Left hindlimb (tissue), 1 donor: ENCODE measurements at regions not wholly inside any gene's neighbourhood (a gene's known extent, or its start where the extent isn't known, plus 50 kb on each side); places are given as distances from the start of the nearest gene placed in this dataset.
A peak's percentile ranks its signal among the peaks of the same experiment; 100 is the strongest.
"Not testable (repeated sequence)": the region's sequence is repeated elsewhere in the genome, so short reads cannot be mapped to it uniquely, and the experiment has no call there.

Source experiments
- DNase-seq: peaks from one replicate; pipeline ENCODE4 v3.0.0-alpha.2; 2018

DNA sequence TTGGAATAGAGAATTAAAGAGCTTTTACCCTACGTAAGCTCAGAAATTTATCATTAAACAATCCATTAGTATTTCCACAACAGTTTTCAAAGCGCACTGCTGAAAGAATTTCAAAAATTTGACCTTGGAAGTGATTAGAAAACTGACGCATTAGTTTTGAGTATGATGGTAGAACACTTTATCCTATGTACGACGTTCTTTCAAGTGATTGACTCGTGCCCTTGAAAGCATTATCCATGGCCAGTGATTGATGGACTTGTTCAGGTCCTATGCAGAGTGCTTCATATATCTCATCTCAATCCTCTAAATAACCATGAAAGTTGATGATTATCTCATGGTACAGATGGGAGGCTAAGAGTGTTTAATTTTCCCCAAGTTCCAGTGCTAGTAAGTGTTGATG is 697.2 kb downstream of the USP25 start:
- no peak for DNase-seq

- no peak for DNase-seq
These were observed 697.9 kb downstream of the USP25 start for GRCh38 chr21:16427587-16428087.

- no peak for DNase-seq
These were observed 707.8 kb downstream of the USP25 start for GRCh38 chr21:16437586-16437985.

- DNase-seq = no peak
These were observed 709.0 kb downstream of the USP25 start for GRCh38 chr21:16438761-16439160.

GRCh38 chr21:16441789-16442188 is 712.0 kb downstream of the USP25 start:
- no peak for DNase-seq

DNA sequence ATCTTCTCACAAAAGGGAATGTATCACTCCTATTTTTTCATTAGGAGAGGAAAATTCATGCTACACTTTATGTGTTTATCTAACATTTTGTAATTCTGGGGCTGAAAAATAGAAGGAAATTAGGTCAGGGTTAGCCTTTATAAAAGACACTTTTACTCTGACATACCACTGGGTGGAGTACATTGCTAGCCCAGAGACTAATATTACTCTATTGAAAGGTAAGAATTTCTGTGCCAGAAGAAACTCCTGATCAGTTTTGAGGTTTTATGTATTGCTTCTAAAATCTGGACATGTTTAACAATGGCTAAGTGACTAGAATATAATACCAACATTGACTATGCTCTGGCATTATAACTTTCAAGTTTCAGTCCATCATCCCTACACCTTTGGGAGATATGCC is 724.6 kb downstream of the USP25 start:
- no peak for DNase-seq

- DNase-seq = no peak
These were observed 725.7 kb downstream of the USP25 start for GRCh38 chr21:16455526-16455925.

DNA sequence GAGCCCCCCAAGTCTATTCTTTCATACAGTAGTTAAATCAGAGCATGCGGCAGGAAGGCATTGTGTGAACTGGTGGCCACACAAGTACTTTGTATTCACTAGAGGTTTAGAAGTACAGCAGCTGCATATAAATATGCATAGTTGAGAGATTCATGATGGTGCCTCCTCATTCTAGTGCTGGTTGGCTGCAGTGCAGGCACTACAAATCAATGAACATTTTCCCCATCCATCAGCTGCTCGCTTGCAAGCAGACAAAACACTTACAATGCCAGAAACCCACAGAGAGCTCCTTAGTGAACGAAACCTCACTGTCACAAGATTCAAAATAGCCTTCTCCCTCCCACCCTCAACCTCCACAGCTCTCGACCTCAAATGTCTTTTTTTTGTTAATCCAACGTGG is 726.2 kb downstream of the USP25 start:
- peak; percentile 39 for DNase-seq

DNA sequence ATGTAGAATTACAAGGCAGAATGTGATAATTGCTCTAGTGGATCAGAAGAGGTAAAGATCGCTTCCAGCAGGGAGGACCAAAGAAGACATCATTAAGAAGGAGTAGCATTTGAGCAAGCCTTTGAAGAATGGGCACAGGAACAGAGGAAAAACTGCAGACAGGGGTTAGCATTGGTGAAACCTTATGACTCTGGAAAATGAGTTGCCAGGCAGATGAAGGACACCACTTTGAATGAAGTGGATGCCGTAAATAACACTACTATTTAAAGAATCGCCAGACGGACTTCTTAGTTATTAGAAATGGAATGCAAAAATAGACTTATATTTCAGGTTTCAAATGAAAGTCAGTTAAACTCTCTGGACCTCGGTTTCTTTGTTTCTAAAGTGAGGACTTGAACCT is 727.7 kb downstream of the USP25 start:
- no peak for DNase-seq

DNA sequence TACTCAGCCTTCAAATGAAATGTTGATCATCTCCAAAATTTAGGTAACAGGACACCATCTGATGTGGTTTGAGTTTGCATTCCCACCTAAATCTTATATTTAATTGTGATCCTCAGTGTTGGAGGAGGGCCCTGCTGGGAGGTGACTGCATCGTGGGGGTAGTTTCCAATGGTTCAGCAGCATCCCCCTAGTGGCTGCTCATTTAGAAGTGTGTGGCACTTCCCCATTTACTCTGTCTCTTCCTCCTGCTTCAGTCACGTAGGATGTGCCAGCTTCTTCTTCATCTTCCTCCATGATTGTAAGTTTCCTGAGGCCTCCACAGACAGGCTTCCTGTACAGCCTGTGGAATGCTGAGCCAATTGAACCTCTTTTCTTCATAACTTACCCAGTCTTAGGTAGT is 731.2 kb downstream of the USP25 start:
- DNase-seq = no peak

GRCh38 chr21:16464211-16464889 is 734.6 kb downstream of the USP25 start:
- not testable (repeated sequence) for DNase-seq

- no peak for DNase-seq
These were observed 738.4 kb downstream of the USP25 start for GRCh38 chr21:16468184-16468583.

- no peak for DNase-seq
These were observed 744.2 kb downstream of the USP25 start for GRCh38 chr21:16473988-16474387.

DNA sequence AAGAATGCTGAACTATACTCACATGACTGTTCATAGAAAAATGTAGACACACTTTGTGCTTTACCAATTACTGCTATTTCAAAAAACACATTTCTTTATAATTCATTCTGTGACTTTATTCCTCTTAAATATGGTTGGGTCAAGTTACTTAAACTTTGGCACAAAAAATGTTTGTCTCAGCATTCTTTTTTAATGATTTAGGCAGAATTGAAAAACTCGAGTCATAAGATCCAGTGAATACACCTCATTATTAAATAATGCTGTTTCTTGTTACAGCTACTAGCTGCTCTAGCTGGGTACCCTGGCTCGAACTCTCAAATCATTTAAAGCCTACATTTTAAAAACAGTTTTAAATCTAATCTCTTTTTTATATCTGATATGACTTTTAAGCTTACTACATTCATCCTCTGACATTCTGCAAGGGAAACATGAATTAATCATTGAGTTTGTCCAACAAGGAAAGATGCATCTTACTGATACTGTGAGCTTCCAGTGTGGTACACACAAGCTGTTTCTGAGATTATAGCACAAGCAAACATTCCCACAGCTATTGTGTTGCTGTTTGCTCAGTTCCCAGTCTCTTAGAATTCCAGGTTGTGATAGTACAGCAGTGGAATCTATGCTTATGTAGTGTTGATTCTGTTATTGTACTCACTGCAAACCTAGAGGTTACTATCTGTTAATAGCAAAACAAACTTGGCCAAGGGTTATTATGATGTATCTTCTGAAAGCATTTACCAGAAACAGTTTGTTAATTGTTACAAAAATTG is 746.5 kb downstream of the USP25 start:
- no peak for DNase-seq

DNA sequence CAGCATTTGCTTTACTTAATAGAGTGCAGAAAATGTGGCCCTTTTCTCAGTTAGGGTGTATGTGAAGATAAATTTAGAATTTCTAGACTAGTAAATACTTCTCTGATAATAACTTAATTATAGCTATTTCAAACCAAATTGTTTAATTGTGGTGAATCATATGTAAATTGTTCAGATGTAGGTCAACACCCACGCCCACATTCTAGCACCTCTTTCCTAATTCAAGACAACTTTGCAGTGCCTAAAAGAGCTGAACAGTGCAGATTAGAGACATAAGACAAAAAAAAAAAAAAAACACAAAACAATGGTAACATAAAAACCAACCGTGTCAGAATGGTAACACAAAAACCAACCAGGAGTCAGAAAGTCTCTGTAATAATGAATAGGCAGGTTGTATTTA is 758.3 kb downstream of the USP25 start:
- DNase-seq = no peak

DNA sequence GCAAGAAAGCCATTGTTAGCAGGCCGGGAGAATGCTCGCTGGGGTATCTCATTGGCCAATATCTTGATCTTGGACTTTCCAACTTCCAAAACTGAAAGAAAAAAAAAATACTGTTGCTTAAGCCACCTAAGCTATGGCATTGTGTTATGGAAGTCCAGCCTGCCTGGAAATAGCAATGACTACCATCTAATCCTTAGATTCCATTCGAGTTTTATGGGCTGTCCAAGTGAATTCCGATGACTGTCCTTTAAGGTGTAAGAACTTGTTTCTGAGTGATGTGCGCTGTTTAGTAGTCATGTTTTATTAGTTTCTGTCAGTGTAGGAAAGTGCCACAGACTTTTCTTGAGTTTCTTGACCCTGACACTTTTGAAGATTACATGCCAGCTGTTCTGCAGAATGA is 762.6 kb downstream of the USP25 start:
- DNase-seq = no peak

GRCh38 chr21:16492892-16493291 is 763.1 kb downstream of the USP25 start:
- no peak for DNase-seq

GRCh38 chr21:16496609-16497008 is 766.8 kb downstream of the USP25 start:
- no peak for DNase-seq

DNA sequence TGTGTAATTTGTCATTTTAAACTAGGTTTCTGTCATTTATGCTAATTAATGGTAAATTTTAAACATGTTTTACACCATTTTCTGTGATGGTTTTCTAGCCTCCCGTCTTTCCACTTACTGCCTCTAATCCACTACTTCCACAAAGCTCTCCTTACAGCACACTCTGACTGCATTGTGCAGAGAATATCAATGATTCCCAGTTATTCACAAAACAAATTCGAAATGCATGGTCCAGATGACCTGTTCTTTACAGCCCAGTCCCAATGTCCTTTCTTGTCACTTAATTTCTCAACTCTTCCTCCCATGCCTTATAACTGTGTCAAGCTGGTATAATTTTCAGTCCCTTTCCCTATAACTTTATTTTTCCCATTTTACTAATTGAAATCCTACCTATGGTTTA is 770.5 kb downstream of the USP25 start:
- DNase-seq = no peak

DNA sequence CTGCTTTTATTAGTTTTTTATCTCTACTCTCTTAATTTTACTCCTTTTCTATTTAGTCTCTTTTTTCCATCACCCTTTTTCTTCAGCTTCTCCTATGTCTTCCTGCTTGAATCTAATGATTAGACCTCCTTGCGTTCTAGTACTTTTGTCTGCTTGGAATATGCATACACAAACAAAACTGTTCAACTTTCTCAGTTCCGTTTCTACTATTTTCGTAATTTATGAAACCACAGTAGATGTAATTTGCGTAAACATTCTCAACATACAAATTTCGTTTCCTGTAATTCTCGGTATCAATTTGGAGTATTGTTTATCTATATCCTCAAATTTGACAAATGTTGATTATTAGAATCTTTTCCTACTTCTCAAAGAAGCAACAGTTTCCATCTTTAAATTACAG is 772.5 kb downstream of the USP25 start:
- no peak for DNase-seq

DNA sequence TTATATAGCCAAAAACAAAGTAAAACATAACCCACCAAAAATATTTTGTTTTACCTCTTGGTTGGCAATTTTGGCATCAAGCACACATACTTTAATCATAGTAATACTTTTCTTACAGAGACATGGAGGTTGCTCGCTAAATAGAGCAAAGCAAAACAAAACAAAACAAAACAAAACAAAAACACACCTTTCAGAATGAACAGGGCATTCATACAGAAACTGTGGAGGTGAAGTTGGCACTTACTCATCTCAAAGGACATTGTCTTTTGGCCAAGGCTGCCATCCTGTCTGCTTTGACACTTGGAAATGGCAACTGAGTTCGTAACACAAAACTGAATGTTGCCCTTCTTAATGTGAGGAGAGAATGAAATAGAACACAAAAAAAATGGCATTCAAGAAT is 773.1 kb downstream of the USP25 start:
- DNase-seq = no peak

GRCh38 chr21:16504281-16504680 is 774.5 kb downstream of the USP25 start:
- no peak for DNase-seq

- DNase-seq = no peak
These were observed 775.0 kb downstream of the USP25 start for GRCh38 chr21:16504766-16505165.

- peak; percentile 61 for DNase-seq
These were observed 779.7 kb downstream of the USP25 start for GRCh38 chr21:16509476-16509875.

DNA sequence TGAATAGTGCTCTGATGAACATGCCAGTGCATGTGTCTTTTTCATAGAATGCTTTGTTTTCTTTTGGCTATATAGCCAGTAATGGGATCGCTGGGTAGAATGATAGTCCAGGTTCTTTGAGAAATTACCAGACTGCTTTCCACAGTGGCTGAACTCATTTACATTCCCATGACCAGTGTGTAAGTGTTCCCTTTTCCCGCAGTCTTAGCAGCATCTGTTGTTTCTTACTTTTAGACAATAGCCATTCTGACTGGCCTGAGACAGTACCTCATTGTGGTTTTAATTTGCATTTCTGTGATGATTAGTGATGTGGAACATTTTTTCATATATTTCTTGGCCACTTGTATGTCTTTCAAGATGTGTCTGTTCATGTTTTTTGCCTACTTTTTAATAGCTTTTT is 784.5 kb downstream of the USP25 start:
- DNase-seq = no peak
